ENCODE measurements at regions not wholly inside any gene's neighbourhood (a gene's known extent, or its start where the extent isn't known, plus 50 kb on each side); places are given as distances from the start of the nearest gene placed in this dataset.

GRCh38 chr14:96931751-96932150, 134.6 kb downstream of the VRK1 start:
- TF ChIP-seq EZH2 (IDR thresholded peaks at IDR 0.05; ENCODE audit: borderline replicate concordance) = no peak
- TF ChIP-seq, protein P1, sequence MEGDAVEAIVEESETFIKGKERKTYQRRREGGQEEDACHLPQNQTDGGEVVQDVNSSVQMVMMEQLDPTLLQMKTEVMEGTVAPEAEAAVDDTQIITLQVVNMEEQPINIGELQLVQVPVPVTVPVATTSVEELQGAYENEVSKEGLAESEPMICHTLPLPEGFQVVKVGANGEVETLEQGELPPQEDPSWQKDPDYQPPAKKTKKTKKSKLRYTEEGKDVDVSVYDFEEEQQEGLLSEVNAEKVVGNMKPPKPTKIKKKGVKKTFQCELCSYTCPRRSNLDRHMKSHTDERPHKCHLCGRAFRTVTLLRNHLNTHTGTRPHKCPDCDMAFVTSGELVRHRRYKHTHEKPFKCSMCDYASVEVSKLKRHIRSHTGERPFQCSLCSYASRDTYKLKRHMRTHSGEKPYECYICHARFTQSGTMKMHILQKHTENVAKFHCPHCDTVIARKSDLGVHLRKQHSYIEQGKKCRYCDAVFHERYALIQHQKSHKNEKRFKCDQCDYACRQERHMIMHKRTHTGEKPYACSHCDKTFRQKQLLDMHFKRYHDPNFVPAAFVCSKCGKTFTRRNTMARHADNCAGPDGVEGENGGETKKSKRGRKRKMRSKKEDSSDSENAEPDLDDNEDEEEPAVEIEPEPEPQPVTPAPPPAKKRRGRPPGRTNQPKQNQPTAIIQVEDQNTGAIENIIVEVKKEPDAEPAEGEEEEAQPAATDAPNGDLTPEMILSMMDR (IDR thresholded peaks at IDR 0.05; ENCODE audit: poor library complexity) = no peak
